ENCODE measurements at regions not wholly inside any gene's neighbourhood (a gene's known extent, or its start where the extent isn't known, plus 50 kb on each side); places are given as distances from the start of the nearest gene placed in this dataset.

- DNase-seq (ENCODE audit: low read depth in 1 of 2, low spot score in 2 of 2) = no peak
- peaks cover 61% of the 10 kb centered on the region for H3K4me1 ChIP-seq (replicated peaks)
These were observed 50.8 kb upstream of the BEND6 start for GRCh38 chr6:56904068-56904467.

GRCh38 chr6:56902641-56903464 is 52.1 kb upstream of the BEND6 start:
- DNase-seq (ENCODE audit: low read depth in 1 of 2, low spot score in 2 of 2) = peak; percentile 90 to 92

More at GRCh38 chr6:56904068-56904467, 50.8 kb upstream of the BEND6 start:
- H3K9me3 ChIP-seq (replicated peaks) = no peaks in the 10 kb centered on the region
- H3K27me3 ChIP-seq (replicated peaks) = no peaks in the 10 kb centered on the region
- H3K36me3 ChIP-seq = no peaks in the 10 kb centered on the region
- H3K4me3 ChIP-seq = no peak overlapping the region
- H3K27ac ChIP-seq = no peak overlapping the region

GRCh38 chr6:56900784-56901183 is 54.1 kb upstream of the BEND6 start:
- no peak for DNase-seq (ENCODE audit: low read depth in 1 of 2, low spot score in 2 of 2)
- no peak overlapping the region for H3K4me3 ChIP-seq
- no peak overlapping the region for H3K27ac ChIP-seq
- peaks cover 67% of the 10 kb centered on the region for H3K4me1 ChIP-seq (replicated peaks)
- no peaks in the 10 kb centered on the region for H3K9me3 ChIP-seq (replicated peaks)
- no peaks in the 10 kb centered on the region; the same call in 1 of the 2 replicates for H3K36me3 ChIP-seq
- no peaks in the 10 kb centered on the region for H3K27me3 ChIP-seq (replicated peaks)

More at GRCh38 chr6:56902641-56903464, 52.1 kb upstream of the BEND6 start:
- peaks cover 73% of the 10 kb centered on the region for H3K4me1 ChIP-seq (replicated peaks)
- H3K4me3 ChIP-seq = peak overlapping the region; percentile 14
- no peaks in the 10 kb centered on the region for H3K9me3 ChIP-seq (replicated peaks)
- no peaks in the 10 kb centered on the region for H3K27me3 ChIP-seq (replicated peaks)
- no peaks in the 10 kb centered on the region for H3K36me3 ChIP-seq
- peak overlapping the region; percentile 68 for H3K27ac ChIP-seq

GRCh38 chr6:56899753-56900152 is 55.2 kb upstream of the BEND6 start:
- Histone ChIP-seq H3K4me3 (no peak overlapping the region), H3K27me3 (replicated peaks) (no peaks in the 10 kb centered on the region), H3K4me1 (replicated peaks) (peaks cover 63% of the 10 kb centered on the region), H3K36me3 (no peaks in the 10 kb centered on the region; the same call in 1 of the 2 replicates), H3K9me3 (replicated peaks) (no peaks in the 10 kb centered on the region), H3K27ac (peak overlapping the region; percentile 56)
- DNase-seq (ENCODE audit: low read depth in 1 of 2, low spot score in 2 of 2) = no peak

- Histone ChIP-seq H3K9me3 (replicated peaks) (no peaks in the 10 kb centered on the region), H3K4me1 (replicated peaks) (peaks cover 61% of the 10 kb centered on the region), H3K27me3 (replicated peaks) (no peaks in the 10 kb centered on the region), H3K27ac (peak overlapping the region; percentile 56), H3K4me3 (no peak overlapping the region), H3K36me3 (no peaks in the 10 kb centered on the region; the same call in 1 of the 2 replicates)
- peak; percentile 52 to 57 for DNase-seq (ENCODE audit: low read depth in 1 of 2, low spot score in 2 of 2)
These were observed 55.6 kb upstream of the BEND6 start for GRCh38 chr6:56899311-56899710.

- Histone ChIP-seq H3K4me3 (no peak overlapping the region), H3K9me3 (replicated peaks) (no peaks in the 10 kb centered on the region), H3K27me3 (replicated peaks) (no peaks in the 10 kb centered on the region), H3K27ac (no peak overlapping the region), H3K4me1 (replicated peaks) (peaks cover 47% of the 10 kb centered on the region), H3K36me3 (no peaks in the 10 kb centered on the region; the same call in 1 of the 2 replicates)
- DNase-seq (ENCODE audit: low read depth in 1 of 2, low spot score in 2 of 2) = no peak
These were observed 56.9 kb upstream of the BEND6 start for GRCh38 chr6:56897789-56898529.

- peak; percentile 41 to 49 for DNase-seq (ENCODE audit: low read depth in 1 of 2, low spot score in 2 of 2)
- Histone ChIP-seq H3K4me1 (replicated peaks) (peaks cover 28% of the 10 kb centered on the region), H3K9me3 (replicated peaks) (no peaks in the 10 kb centered on the region), H3K4me3 (no peak overlapping the region), H3K27me3 (replicated peaks) (no peaks in the 10 kb centered on the region), H3K36me3 (no peaks in the 10 kb centered on the region; the same call in 1 of the 2 replicates), H3K27ac (peak overlapping the region; percentile 88; the same call in 1 of the 2 replicates)
These were observed 63.2 kb upstream of the BEND6 start for GRCh38 chr6:56891754-56892153.

- DNase-seq (ENCODE audit: low read depth in 1 of 2, low spot score in 2 of 2) = peak; percentile 66 to 81
- Histone ChIP-seq H3K27ac (peak overlapping the region; percentile 88), H3K4me1 (replicated peaks) (peaks cover 32% of the 10 kb centered on the region), H3K9me3 (replicated peaks) (no peaks in the 10 kb centered on the region), H3K36me3 (no peaks in the 10 kb centered on the region), H3K27me3 (replicated peaks) (no peaks in the 10 kb centered on the region), H3K4me3 (no peak overlapping the region)
These were observed 64.1 kb upstream of the BEND6 start for GRCh38 chr6:56890683-56891429.

- peaks cover 33% of the 10 kb centered on the region for H3K4me1 ChIP-seq (replicated peaks)
- H3K36me3 ChIP-seq = no peaks in the 10 kb centered on the region
- H3K4me3 ChIP-seq = no peak overlapping the region
- peak in 1 of 2 experiments; percentile 28 for DNase-seq (ENCODE audit: low read depth in 1 of 2, low spot score in 2 of 2)
- no peaks in the 10 kb centered on the region for H3K27me3 ChIP-seq (replicated peaks)
- H3K9me3 ChIP-seq (replicated peaks) = no peaks in the 10 kb centered on the region
- H3K27ac ChIP-seq = peak overlapping the region; percentile 88
These were observed 64.8 kb upstream of the BEND6 start for GRCh38 chr6:56890066-56890465.

GRCh38 chr6:56889492-56889891 is 65.4 kb upstream of the BEND6 start:
- Histone ChIP-seq H3K4me1 (replicated peaks) (peaks cover 33% of the 10 kb centered on the region), H3K36me3 (no peaks in the 10 kb centered on the region), H3K27ac (peak overlapping the region; percentile 88), H3K9me3 (replicated peaks) (no peaks in the 10 kb centered on the region), H3K27me3 (replicated peaks) (no peaks in the 10 kb centered on the region), H3K4me3 (no peak overlapping the region)
- DNase-seq (ENCODE audit: low read depth in 1 of 2, low spot score in 2 of 2) = no peak

GRCh38 chr6:56888687-56889086 is 66.2 kb upstream of the BEND6 start:
- Histone ChIP-seq H3K27ac (no peak overlapping the region), H3K9me3 (replicated peaks) (no peaks in the 10 kb centered on the region), H3K4me3 (no peak overlapping the region), H3K36me3 (no peaks in the 10 kb centered on the region), H3K27me3 (replicated peaks) (no peaks in the 10 kb centered on the region), H3K4me1 (replicated peaks) (peaks cover 33% of the 10 kb centered on the region)
- no peak for DNase-seq (ENCODE audit: low read depth in 1 of 2, low spot score in 2 of 2)

GRCh38 chr6:56887086-56887485 is 67.8 kb upstream of the BEND6 start:
- Histone ChIP-seq H3K27me3 (replicated peaks) (no peaks in the 10 kb centered on the region), H3K9me3 (replicated peaks) (no peaks in the 10 kb centered on the region), H3K4me3 (no peak overlapping the region), H3K36me3 (no peaks in the 10 kb centered on the region), H3K27ac (no peak overlapping the region), H3K4me1 (replicated peaks) (peaks cover 33% of the 10 kb centered on the region)
- DNase-seq (ENCODE audit: low read depth in 1 of 2, low spot score in 2 of 2) = no peak

GRCh38 chr6:56877922-56878321 is 77.0 kb upstream of the BEND6 start:
- Histone ChIP-seq H3K4me3 (no peak overlapping the region), H3K9me3 (replicated peaks) (no peaks in the 10 kb centered on the region), H3K27me3 (replicated peaks) (no peaks in the 10 kb centered on the region), H3K36me3 (no peaks in the 10 kb centered on the region), H3K27ac (no peak overlapping the region), H3K4me1 (replicated peaks) (no peaks in the 10 kb centered on the region)
- no peak for DNase-seq (ENCODE audit: low read depth in 1 of 2, low spot score in 2 of 2)

Data from SJSA1 (cell line).